ENCODE measurements at regions not wholly inside any gene's neighbourhood (a gene's known extent, or its start where the extent isn't known, plus 50 kb on each side); places are given as distances from the start of the nearest gene placed in this dataset.

- H3K9me3 ChIP-seq (ENCODE audit: low read length) = no peaks in the 10 kb centered on the region
- H2AFZ ChIP-seq (ENCODE audit: low read depth, low read length) = peak overlapping the region; percentile 3
- no peak overlapping the region for H3K4me2 ChIP-seq (ENCODE audit: low read length)
- no peaks in the 10 kb centered on the region for H4K20me1 ChIP-seq (ENCODE audit: insufficient read depth)
- H3K9ac ChIP-seq (ENCODE audit: low read length) = no peak overlapping the region
- H3K4me3 ChIP-seq (ENCODE audit: low read length) = no peak overlapping the region
- H3K36me3 ChIP-seq (ENCODE audit: insufficient read depth, low read length) = no peaks in the 10 kb centered on the region
- no peaks in the 10 kb centered on the region for H3F3A ChIP-seq (ENCODE audit: insufficient read depth, low read length, poor library complexity, severe bottlenecking)
- no peaks in the 10 kb centered on the region for H3K9me2 ChIP-seq (ENCODE audit: insufficient read depth, low read length)
- H3K27me3 ChIP-seq (ENCODE audit: insufficient read depth, low read depth, low read length) = no peaks in the 10 kb centered on the region
- H3K27ac ChIP-seq (ENCODE audit: low read length) = peak overlapping the region; percentile 61
- H3K79me2 ChIP-seq (replicated peaks; ENCODE audit: insufficient read depth, low read length) = no peaks in the 10 kb centered on the region
- no peak for TF ChIP-seq RAD21 (conservative IDR thresholded peaks at IDR 0.05)
Observed at GRCh38 chr12:39077226-39077625, 171.8 kb upstream of the CPNE8 start.

GRCh38 chr12:39074063-39074462 lies 168.7 kb upstream of the CPNE8 start:
- H3K79me2 ChIP-seq (replicated peaks; ENCODE audit: insufficient read depth, low read length) = no peaks in the 10 kb centered on the region
- no peak overlapping the region for H3K4me3 ChIP-seq (ENCODE audit: low read length)
- H3F3A ChIP-seq (ENCODE audit: insufficient read depth, low read length, poor library complexity, severe bottlenecking) = no peaks in the 10 kb centered on the region
- H3K27ac ChIP-seq (ENCODE audit: low read length) = no peak overlapping the region
- no peaks in the 10 kb centered on the region for H3K9me3 ChIP-seq (ENCODE audit: low read length)
- TF ChIP-seq SMC3 (conservative IDR thresholded peaks at IDR 0.05; ENCODE audit: poor library complexity) (no peak), EP300 (conservative IDR thresholded peaks at IDR 0.05; ENCODE audit: poor library complexity, severe bottlenecking) (no peak), REST (IDR thresholded peaks at IDR 0.05; ENCODE audit: borderline replicate concordance) (no peak), EZH2 (IDR thresholded peaks at IDR 0.05; ENCODE audit: borderline replicate concordance, insufficient read depth, low read length, poor library complexity, severe bottlenecking) (no peak), POLR2AphosphoS5 (IDR thresholded peaks at IDR 0.05) (no peak), CTCF (IDR thresholded peaks at IDR 0.05; ENCODE audit: poor library complexity, severe bottlenecking) (no peak), RAD21 (conservative IDR thresholded peaks at IDR 0.05) (no peak)
- no peaks in the 10 kb centered on the region for H3K9me2 ChIP-seq (ENCODE audit: insufficient read depth, low read length)
- no peak overlapping the region for H2AFZ ChIP-seq (ENCODE audit: low read depth, low read length)
- H3K36me3 ChIP-seq (ENCODE audit: insufficient read depth, low read length) = no peaks in the 10 kb centered on the region
- H3K9ac ChIP-seq (ENCODE audit: low read length) = no peak overlapping the region
- no peaks in the 10 kb centered on the region for H3K27me3 ChIP-seq (ENCODE audit: insufficient read depth, low read depth, low read length)
- no peaks in the 10 kb centered on the region for H4K20me1 ChIP-seq (ENCODE audit: insufficient read depth)
- no peak overlapping the region for H3K4me2 ChIP-seq (ENCODE audit: low read length)

GRCh38 chr12:39072658-39073057 lies 167.3 kb upstream of the CPNE8 start:
- Histone ChIP-seq H3K9me2 (ENCODE audit: insufficient read depth, low read length) (no peaks in the 10 kb centered on the region), H3K27me3 (ENCODE audit: insufficient read depth, low read depth, low read length) (no peaks in the 10 kb centered on the region), H3K27ac (ENCODE audit: low read length) (no peak overlapping the region), H3K79me2 (replicated peaks; ENCODE audit: insufficient read depth, low read length) (no peaks in the 10 kb centered on the region), H3K4me2 (ENCODE audit: low read length) (no peak overlapping the region), H3K36me3 (ENCODE audit: insufficient read depth, low read length) (no peaks in the 10 kb centered on the region), H3K9ac (ENCODE audit: low read length) (no peak overlapping the region), H2AFZ (ENCODE audit: low read depth, low read length) (no peak overlapping the region), H3K4me3 (ENCODE audit: low read length) (no peak overlapping the region), H3F3A (ENCODE audit: insufficient read depth, low read length, poor library complexity, severe bottlenecking) (no peaks in the 10 kb centered on the region), H4K20me1 (ENCODE audit: insufficient read depth) (no peaks in the 10 kb centered on the region), H3K9me3 (ENCODE audit: low read length) (no peaks in the 10 kb centered on the region)
- TF ChIP-seq MXI1 (conservative IDR thresholded peaks at IDR 0.05; ENCODE audit: poor library complexity, severe bottlenecking) (no peak), RAD21 (conservative IDR thresholded peaks at IDR 0.05) (no peak), EZH2 (IDR thresholded peaks at IDR 0.05; ENCODE audit: borderline replicate concordance, insufficient read depth, low read length, poor library complexity, severe bottlenecking) (no peak), TAF1 (IDR thresholded peaks at IDR 0.05; ENCODE audit: low read depth) (no peak), CTCF (IDR thresholded peaks at IDR 0.05; ENCODE audit: poor library complexity, severe bottlenecking) (no peak), SMC3 (conservative IDR thresholded peaks at IDR 0.05; ENCODE audit: poor library complexity) (no peak), POLR2AphosphoS5 (IDR thresholded peaks at IDR 0.05) (no peak), REST (IDR thresholded peaks at IDR 0.05; ENCODE audit: borderline replicate concordance) (no peak), EP300 (conservative IDR thresholded peaks at IDR 0.05; ENCODE audit: poor library complexity, severe bottlenecking) (no peak)
